ENCODE measurements at regions not wholly inside any gene's neighbourhood (a gene's known extent, or its start where the extent isn't known, plus 50 kb on each side); places are given as distances from the start of the nearest gene placed in this dataset.
"Not testable (repeated sequence)": the region's sequence is repeated elsewhere in the genome, so short reads cannot be mapped to it uniquely, and the experiment has no call there.

DNA sequence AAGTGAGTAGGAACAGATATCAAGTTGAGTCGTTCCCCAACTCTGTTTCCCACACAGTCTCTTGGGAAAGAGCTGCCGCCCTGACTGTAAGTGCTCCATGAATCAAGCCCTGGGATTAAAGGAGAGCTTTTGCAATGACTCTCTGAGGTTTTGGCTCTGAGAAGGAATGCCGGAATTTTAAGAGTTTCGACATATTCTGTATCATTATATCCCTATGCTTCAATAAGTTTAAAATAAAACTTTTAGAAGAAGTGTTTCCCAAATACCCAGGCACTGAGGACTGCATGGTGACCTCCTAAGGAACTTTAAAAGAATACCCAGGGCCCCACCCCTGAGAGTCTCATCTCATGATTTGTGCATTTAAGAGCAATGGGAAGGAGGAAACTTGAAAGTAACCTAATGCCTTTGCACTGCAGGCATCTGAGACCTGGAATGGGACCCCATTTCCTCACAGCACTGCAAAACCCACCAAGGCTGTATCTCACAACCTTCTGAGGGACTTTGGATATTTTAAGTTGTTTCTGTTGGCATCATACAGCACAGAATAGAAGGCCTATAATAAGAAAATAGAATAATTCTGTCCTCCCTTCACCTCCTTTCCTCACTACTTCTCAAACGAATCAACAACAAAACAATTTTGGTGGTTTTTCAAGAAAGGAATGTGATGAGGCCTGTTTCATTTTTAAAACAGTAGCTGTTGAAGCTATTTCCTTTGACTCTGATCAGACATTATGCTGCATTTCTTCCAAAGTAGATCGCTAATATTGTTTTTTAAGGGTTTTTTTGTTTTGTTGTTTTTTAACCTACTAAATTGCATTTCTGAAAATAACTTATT, 121.2 kb downstream of the GASK1B start:
- peak; percentile 6 for DNase-seq (ENCODE audit: low read depth, low spot score)

DNA sequence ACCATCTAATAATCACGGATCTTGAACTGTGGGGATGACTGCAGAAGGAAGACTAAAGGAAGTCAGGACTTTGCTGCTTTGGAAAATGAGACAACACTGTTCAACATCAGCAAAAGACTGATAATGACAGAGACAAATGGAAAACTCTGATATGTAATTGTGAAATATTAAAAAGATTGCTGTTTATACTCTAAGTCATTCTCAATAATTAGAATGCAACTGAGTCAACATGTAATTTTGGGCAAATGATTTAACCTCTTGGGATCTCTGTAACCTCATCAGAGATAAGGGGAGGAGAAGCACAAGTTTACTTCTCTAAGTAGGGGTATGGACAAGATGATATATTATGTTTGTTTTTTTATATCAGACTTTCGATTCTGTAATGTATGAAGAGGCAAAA, 121.9 kb downstream of the GASK1B start:
- no peak for DNase-seq (ENCODE audit: low read depth, low spot score)

DNA sequence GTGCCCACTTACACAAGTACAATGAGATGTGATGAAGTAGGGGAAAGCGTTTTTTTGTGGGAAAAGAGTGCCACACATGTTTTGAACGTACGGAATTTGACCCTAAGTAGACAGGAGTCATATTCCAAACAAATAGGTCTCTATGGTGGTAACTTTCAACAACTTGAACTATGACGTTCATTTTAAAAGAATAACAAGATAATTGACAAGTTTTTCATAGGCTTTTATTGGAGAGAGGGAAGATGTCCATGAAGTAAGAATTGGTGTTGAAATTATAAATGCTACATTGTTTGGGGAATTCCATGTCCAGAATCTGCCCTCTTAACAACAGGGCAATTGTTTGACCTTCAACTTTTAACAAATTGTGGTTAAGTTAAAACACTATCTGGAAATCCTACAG, 126.5 kb downstream of the GASK1B start:
- DNase-seq (ENCODE audit: low read depth, low spot score) = no peak

DNA sequence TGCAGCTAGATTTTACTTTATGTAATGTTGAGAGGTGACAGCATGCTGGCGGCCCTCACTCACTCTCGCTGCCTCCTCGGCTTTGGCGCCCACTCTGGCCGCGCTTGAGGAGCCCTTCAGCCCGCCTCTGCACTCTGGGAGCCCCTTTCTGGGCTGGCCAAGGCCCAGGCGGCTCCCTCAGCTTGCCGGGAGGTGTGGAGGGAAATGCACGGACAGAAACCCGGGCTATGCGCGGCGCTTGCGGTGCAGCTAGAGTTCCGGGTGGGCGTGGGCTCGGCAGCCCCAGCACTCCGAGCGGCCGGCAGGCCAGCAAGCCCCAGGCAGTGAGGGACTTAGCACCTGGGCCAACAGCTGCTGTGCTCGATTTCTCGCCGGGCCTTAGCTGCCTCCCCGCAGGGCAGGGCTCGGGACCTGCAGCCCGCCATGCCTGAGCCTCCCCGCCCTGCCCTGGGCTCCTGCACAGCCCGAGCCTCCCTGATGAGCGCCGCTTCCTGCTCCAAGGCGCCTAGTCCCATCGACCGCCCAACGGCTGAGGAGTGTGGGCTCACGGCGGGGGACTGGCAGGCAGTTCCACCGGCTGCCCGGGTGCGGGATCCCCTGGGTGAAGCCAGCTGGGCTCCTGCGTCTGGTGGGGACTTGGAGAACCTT, 128.7 kb downstream of the GASK1B start:
- DNase-seq (ENCODE audit: low read depth, low spot score) = no peak

DNA sequence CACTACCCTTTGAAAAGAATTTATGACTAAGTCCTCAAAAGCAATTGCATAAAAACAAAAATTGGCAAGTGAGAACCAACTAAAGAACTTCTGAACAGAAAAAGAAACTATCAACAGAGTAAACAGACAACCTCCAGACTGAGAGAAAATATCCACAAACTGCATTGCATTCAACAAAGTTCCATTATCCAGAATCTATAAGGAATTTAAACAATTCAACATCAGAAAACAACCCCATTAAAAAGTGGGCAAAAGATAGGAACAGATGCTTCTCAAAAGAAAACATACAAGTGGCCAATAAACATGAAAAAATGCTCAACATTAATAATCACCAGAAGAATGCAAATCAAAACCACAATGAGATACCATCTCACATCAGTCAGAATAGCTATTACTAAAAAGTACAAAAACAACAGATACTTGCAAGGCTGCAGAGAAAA, 130.2 kb downstream of the GASK1B start:
- DNase-seq (ENCODE audit: low read depth, low spot score) = no peak

DNA sequence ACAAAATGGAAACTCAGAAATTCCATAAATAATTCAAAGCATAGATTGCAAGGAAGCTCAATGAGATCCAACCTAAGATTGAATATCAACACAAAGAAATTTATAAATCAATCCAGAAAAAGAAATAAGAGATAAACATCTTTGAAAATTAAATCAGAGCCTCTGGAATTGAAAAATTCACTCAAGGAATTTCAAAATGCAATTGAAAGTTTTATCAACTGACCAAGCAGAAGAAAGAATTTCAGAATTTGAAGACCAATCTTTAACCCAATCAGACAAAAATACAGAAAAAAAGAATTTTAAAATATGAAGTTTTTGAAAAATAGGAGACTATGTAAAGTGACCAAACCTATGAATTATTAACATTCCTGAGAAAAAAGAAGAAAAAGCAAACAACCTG, 134.1 kb downstream of the GASK1B start:
- DNase-seq (ENCODE audit: low read depth, low spot score) = no peak

DNA sequence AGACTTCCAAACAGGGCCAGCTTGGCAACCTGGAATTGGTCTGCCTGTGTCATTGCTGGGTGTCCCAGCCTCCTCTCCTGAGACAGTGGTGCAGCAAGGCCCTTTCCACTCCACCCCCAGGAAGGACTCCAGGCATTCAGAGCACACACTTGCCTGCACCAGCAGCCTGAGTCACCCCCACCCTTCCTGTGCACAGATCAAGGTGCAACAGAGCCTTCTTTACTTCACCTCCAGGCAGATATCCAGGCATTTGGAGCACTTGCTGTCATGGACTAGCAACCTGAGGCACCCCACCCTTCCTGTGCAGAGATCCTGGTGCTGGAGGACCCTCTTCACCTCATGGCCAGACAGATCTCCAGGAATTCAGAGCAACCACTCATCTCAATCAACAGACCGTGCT, 135.8 kb downstream of the GASK1B start:
- no peak for DNase-seq (ENCODE audit: low read depth, low spot score)

DNA sequence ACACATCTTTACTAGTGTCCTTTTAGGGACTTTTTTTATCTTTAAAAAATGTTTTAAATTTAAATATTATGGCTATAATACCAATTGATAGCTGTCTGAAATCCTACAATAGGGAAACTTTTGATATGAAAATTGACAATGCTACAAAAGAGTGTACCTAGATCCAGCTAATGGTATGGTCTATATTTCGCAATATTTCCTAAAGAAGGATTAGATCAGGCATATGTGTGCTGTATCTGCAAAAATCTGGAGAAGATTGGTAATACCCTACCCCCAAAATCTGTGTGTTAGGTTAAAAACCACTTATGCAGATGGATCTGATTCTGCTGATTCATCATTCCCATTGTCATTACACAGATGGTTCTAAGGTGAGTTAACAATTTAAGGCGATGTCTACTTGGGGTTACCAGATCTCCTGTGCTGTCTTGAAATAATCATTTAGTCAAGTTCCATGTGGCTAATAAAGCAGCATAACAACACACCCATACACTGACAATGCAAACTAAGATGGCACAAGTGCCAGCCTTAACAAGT, 137.1 kb downstream of the GASK1B start:
- DNase-seq (ENCODE audit: low read depth, low spot score) = no peak

DNA sequence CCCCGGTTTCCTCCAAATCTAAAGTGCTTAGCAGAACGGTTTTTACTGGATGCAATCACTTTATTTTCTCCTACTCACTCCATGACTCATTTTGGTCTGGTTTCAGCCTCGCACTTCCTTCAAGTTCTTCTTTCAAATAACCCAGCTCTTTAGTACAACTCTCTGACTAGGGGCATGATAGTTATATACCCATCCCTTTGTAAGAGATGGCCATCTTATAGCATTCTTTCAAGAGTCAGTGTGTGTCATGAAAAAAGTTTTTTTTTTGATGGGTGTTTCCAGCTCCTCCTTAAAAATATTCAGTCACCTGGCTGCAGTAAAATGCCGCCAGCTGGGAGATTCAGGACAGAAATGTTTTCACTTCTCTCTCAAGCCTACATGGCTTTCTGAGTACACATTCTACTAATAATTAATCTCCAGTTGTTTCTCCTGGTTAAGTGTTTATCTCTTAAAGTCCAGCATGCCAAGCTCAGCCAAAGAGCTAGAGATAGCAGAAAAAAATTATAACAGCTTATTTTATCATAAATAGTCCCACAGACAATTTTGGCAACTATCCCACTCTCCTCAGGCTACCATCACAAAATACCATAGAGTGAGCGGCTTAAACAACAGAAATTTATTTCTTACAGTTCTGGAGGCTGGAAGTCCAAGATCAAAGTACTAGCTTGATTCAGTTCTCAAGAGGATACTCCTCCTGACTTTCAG, 139.3 kb downstream of the GASK1B start:
- no peak for DNase-seq (ENCODE audit: low read depth, low spot score)

DNA sequence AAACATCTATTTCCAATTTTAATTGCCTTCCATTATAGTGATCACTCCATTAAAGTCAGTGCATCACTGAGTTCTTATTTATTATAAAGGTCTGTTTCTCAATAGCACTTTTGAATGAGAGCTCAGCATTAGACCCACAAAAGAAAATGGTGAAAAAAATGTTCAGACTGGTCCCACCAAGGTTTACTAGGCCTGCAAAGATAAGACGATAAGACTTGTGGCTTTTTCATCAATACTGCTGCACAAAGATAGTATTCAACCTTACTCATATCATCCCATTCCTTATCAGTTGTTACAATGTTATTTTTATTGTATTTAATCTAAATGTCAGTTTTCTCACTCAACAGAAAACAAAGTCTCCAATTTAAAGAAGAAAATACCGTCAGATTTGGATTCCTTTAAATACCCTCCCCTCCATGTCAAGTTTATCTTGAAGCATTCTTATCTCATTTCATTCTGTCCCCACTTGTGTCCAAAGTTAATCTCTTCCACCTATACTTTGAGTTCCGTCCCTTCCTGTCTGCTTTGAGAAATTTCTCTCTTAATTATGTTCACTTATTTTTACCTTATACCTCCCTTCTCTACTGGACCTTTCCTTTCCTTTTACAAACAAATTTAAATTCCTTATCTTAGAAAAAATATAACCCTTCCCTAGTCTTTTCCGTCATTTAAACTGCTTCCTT, 140.0 kb downstream of the GASK1B start:
- DNase-seq (ENCODE audit: low read depth, low spot score) = no peak

DNA sequence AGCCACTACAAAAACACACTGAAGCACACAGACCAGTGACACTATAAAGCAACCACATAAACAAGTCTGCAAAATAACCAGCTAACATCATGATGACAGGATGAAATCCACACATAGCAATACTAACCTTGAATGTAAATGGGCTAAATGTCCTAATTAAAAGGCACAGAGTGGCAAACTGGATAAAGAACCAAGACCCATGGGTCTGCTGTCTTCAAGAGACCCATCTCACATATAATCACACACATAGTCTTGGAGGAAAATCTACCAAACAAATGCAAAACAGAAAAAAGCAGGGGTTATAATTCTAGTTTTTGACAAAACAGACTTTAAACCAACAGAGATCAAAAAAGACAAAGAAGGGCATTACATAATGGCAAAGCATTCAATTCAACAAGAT, 144.4 kb downstream of the GASK1B start:
- DNase-seq (ENCODE audit: low read depth, low spot score) = not testable (repeated sequence)

DNA sequence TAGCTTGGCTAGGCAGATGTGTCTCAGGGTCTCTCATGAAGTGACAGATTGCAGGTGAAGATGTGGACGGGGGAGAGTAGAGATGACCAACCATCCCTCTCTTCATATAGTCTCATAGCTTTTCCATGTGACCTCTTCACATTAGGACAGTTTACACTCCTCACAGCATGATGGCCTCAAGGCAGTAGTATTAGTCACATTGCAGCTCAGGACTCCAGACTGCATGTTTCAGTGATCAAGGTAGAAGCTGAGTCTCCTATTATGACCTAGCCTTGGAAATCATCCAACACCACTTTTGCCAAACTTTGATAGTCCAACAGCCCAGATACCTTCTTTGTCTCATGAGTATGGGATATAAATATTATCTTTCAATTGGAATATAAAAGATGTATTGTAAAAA, 147.7 kb downstream of the GASK1B start:
- DNase-seq (ENCODE audit: low read depth, low spot score) = no peak

DNA sequence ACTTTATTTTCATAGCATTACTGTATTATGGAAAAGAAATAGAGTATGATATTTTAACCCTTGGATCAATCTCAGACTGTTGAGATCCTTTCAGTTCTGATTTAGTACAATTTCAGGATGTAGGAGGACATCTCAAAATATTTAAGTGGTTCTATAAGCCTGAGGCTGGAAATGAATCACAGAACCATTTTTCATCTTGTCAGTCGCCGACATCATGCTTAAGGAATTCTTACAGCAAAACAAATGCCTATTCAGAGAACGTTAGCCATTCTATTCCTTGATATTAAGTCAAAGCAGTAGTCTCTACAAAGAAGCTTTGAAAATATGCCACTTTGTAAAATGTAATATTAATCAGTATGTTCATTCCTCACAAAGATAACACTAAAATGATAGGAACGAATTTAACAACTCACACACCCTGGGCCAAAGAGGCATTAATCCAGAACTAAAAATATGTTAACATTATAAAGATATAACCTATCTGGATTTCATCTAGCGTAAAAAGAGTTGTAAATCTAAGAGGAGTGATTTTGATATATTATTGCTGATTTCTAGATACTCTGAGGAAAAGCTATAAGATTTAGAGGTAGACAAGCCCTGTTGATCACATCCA, 152.0 kb downstream of the GASK1B start:
- no peak for DNase-seq (ENCODE audit: low read depth, low spot score)

DNA sequence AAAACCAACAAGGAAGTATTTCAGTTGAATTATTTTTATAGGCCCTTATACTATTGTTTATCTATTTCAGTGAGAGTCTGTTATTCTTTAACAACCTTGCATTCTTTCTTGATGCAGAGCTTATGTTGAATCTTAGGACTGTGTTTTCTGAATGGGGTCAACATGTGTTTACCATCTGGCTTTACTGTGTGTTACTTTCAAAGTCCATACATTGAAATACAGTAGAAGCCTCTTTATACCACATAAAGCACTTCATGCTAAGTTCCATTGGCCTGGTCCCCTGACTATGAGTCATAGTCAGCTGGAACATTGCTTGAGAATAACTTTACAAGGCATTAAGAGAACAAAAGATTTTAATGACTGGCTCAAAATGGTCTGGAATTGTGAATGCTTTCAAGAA, 152.6 kb downstream of the GASK1B start:
- peak; percentile 93 for DNase-seq (ENCODE audit: low read depth, low spot score)

DNA sequence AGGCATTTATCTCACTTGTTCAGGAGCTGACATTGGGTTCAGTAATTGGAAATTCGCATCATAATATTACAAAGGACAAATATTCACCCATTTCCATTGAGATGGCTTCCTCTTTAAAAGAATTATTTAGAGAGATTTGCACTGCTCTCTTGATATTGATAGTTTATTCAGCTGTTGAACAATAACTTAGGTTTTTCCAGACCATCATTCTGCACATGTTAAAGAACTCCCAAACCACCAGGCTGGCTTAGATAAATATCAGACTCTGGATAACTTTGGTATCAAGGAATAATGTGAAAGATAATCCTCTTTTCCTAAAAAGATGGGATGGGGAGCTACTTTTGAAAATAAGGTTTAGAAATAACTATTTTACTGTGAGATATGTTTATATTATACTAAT, 154.0 kb downstream of the GASK1B start:
- DNase-seq (ENCODE audit: low read depth, low spot score) = peak; percentile 42

DNA sequence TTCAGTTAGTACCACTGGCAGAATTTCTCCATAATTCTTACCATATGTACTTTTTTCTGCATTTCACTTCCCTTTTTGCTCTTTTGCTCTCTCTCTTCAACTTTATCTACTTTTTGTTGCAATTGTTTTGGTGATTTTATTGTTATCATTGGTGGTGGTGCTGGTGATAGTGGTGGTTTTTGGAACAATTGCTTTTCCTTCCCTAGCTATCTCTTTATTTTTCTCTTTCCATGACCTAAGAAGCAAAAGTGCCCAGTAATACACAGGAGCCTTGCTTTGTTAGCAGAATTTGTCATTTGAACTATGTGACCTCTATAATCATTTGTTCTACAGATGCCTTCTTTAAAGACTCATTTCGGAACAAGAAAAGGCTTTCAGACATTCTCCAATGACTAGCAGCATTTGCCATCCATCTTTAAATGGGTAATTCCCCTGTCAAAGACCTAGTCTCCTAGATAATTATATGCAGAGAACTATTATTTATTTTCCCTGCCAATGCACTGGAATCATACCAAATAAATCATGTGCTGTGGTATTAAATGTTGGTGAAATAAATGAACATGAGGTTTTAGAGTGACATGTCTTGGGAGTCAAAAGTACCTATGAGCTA, 154.5 kb downstream of the GASK1B start:
- DNase-seq (ENCODE audit: low read depth, low spot score) = no peak

DNA sequence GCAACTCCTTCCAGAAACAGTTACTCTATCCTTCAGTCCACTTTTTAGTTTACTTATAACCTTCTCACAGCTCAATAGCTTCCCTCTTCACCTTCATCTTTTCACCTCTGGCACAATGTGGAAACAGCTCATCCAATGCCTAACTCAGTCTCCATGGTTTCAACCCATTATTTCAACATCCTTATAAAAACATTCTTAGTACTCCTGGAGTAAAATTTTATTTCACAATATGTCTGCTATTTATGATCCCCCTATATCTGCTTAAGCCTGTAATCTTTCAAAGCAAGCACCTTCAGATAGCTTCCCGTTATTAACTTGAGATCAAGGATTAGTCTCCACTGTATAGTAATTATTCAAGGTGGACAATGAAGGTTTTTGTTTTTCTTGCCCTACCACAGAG, 156.3 kb downstream of the GASK1B start:
- no peak for DNase-seq (ENCODE audit: low read depth, low spot score)

DNA sequence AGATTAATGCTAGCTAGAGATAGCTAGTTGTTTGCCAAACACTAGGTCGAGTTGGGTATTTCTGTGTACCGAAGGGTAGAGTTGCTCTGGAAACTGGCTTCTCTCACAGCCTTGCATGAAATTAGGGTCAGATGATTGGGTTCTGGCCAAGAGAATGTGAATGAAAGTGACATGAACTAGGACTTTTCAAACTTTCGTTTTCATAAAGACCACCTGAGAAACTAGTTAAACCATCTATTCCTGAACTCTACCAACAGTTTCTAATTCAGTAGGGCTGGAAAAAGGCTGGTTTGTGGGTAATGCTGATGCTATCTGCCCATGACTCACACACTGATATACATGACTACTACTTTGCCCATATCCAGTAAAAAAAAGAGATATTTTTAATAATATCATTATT, 157.6 kb downstream of the GASK1B start:
- DNase-seq (ENCODE audit: low read depth, low spot score) = no peak

DNA sequence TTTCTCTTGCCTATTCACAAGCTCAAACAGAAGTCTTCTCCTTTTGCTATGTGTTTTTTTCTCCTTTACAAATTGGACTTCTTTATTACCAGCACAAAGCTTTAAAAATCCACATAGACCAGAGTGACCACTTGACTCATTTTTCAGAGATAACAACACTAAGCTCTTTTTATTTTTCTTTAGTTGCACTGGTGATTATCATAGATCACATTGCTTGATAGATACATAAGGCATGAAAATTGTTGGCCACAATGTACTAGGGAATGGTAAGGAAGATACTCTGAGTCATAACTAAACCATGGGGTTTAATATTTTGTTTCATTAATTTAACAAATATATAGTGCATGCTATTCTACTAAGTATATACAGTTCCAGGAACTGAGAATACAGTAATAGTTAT, 159.0 kb downstream of the GASK1B start:
- no peak for DNase-seq (ENCODE audit: low read depth, low spot score)

DNA sequence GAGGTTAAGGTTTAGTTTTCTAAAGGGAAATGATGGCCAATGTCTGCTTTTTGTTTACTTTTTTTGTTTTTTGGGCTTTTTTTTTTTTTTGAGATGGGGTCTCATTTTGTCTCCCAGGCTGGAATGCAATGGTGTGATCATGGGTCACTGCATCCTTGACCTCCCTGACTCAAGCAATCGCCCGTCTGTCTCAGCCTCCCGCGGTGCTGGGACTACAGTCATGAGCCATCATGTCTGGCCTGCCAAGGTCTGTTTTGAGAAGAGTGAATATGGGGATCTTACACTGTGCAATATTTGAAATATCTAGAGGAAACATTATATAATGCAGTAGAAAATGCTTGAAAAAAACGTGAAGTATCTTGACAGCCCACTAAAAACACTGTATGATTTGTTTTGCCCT, 162.5 kb downstream of the GASK1B start:
- DNase-seq (ENCODE audit: low read depth, low spot score) = no peak
